ENCODE measurements at regions not wholly inside any gene's neighbourhood (a gene's known extent, or its start where the extent isn't known, plus 50 kb on each side); places are given as distances from the start of the nearest gene placed in this dataset.

- TF ChIP-seq POLR2A (IDR thresholded peaks at IDR 0.05) (no peak), CTCF (IDR thresholded peaks at IDR 0.05) (no peak)
Observed at GRCh38 chr10:35735412-35735811, 93.3 kb upstream of the FZD8 start.
